ENCODE measurements at regions not wholly inside any gene's neighbourhood (a gene's known extent, or its start where the extent isn't known, plus 50 kb on each side); places are given as distances from the start of the nearest gene placed in this dataset.

DNA sequence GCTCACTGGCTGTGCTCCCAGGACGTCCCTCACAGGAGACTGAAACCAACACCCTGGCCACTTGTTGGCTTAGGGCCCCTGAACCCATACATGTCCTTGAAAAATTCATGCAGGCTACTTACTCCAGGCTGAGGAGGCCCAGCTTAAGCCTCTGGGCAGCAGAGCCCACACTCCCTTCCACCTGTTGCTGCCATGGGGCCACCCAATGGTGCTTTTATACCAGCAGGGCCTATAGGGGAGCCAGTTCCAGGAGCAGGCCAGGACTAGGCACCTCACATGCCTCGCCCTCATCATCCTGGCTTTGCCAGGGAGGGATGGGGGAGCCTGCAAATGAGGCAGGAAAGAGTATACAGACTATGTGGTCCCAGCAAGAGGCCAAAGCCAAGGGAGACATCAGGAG lies 181.7 kb upstream of the NECTIN1 start:
- no peaks in the 10 kb centered on the region for H3K9me1 ChIP-seq (replicated peaks; ENCODE audit: control insufficient read depth, extremely low read depth, insufficient read depth, low read length)
- H4K20me1 ChIP-seq (replicated peaks; ENCODE audit: control insufficient read depth, extremely low read depth, insufficient read depth, low read length), result no peaks in the 10 kb centered on the region
- CTCF ChIA-PET, result no interaction called here
- no peak overlapping the region for H3K27ac ChIP-seq (ENCODE audit: insufficient read depth, low read depth, low read length)
- TF ChIP-seq MYC (IDR thresholded peaks at IDR 0.05; ENCODE audit: low read depth, low read length), result no peak
- TF ChIP-seq, protein P1, sequence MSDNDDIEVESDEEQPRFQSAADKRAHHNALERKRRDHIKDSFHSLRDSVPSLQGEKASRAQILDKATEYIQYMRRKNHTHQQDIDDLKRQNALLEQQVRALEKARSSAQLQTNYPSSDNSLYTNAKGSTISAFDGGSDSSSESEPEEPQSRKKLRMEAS (IDR thresholded peaks at IDR 0.05; ENCODE audit: insufficient read depth, insufficient read length), result no peak
- TF ChIP-seq POLR2A (IDR thresholded peaks at IDR 0.05; ENCODE audit: low read depth, low read length), result no peak
- TF ChIP-seq EZH2 (IDR thresholded peaks at IDR 0.05; ENCODE audit: borderline replicate concordance, low read depth, low read length, severe bottlenecking), result no peak
- no peak for TF ChIP-seq FOS (IDR thresholded peaks at IDR 0.05; ENCODE audit: borderline replicate concordance, insufficient read depth, low read length)
- TF ChIP-seq POLR2AphosphoS5 (IDR thresholded peaks at IDR 0.05; ENCODE audit: insufficient read depth, low read depth, low read length), result no peak
- TF ChIP-seq JUN (IDR thresholded peaks at IDR 0.05; ENCODE audit: borderline replicate concordance, insufficient read depth, insufficient read length, low read depth), result no peak
- TF ChIP-seq GATA2 (IDR thresholded peaks at IDR 0.05; ENCODE audit: insufficient read depth, insufficient read length, low read depth, low read length), result no peak
- TF ChIP-seq, protein P2, sequence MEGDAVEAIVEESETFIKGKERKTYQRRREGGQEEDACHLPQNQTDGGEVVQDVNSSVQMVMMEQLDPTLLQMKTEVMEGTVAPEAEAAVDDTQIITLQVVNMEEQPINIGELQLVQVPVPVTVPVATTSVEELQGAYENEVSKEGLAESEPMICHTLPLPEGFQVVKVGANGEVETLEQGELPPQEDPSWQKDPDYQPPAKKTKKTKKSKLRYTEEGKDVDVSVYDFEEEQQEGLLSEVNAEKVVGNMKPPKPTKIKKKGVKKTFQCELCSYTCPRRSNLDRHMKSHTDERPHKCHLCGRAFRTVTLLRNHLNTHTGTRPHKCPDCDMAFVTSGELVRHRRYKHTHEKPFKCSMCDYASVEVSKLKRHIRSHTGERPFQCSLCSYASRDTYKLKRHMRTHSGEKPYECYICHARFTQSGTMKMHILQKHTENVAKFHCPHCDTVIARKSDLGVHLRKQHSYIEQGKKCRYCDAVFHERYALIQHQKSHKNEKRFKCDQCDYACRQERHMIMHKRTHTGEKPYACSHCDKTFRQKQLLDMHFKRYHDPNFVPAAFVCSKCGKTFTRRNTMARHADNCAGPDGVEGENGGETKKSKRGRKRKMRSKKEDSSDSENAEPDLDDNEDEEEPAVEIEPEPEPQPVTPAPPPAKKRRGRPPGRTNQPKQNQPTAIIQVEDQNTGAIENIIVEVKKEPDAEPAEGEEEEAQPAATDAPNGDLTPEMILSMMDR (IDR thresholded peaks at IDR 0.05; ENCODE audit: extremely low read depth in 1 of 2, insufficient read depth in 1 of 2, low read depth in 1 of 2, low read length in 2 of 2), result no peak
- no peak overlapping the region for H3K4me3 ChIP-seq (replicated peaks in 1 of 3; ENCODE audit: insufficient read depth in 1 of 3, low read depth in 1 of 3, low read length in 3 of 3)
- dilution Hi-C loops (cut with MboI; ENCODE audit: extremely low pct_ligation_motif_present, low sequenced_read_pairs), result no loop called here
- no TSS peak for BruUV-seq (replicated peaks)
- H3K9me3 ChIP-seq (replicated peaks; ENCODE audit: control insufficient read depth, insufficient read depth, low read length), result no peaks in the 10 kb centered on the region
- H3K27me3 ChIP-seq (ENCODE audit: control insufficient read depth in 2 of 2, insufficient read depth in 2 of 2, low read length in 2 of 2), result no peaks in the 10 kb centered on the region
- H3K4me1 ChIP-seq (ENCODE audit: control insufficient read depth, extremely low read depth, insufficient read depth, low read length), result no peaks in the 10 kb centered on the region
- intact Hi-C loops (cut with micrococcal nuclease), result no loop called here
- no peak overlapping the region for H3K9ac ChIP-seq (replicated peaks; ENCODE audit: extremely low read depth, insufficient read depth, low read length)
- H3K36me3 ChIP-seq (ENCODE audit: control insufficient read depth in 2 of 2, extremely low read depth in 1 of 2, insufficient read depth in 2 of 2, low read length in 2 of 2), result no peaks in the 10 kb centered on the region
- DNase-seq (ENCODE audit: low read depth, low spot score), result no peak
- FAIRE-seq, result no peak
- H2AFZ ChIP-seq (ENCODE audit: low read depth, low read length), result no peak overlapping the region
- no peaks in the 10 kb centered on the region for H3K79me2 ChIP-seq (ENCODE audit: control insufficient read depth, insufficient read depth, low read length)
- POLR2A ChIA-PET, result no interaction called here
- H3K4me2 ChIP-seq (ENCODE audit: insufficient read depth, low read length), result no peak overlapping the region

Measured in endothelial cell of umbilical vein (primary cell).